C4-2B (cell line): ENCODE measurements at regions not wholly inside any gene's neighbourhood (a gene's known extent, or its start where the extent isn't known, plus 50 kb on each side); places are given as distances from the start of the nearest gene placed in this dataset.

Experiments used
- H3K27ac ChIP-seq: fragments of 450-650 bp; 2 replicates; pipeline ENCODE4 v1.5.1; 2017
- ZFX ChIP-seq: fragments of 450-650 bp; IDR thresholded peaks from 2 replicates; pipeline ENCODE4 v1.6.1; 2017
- TF ChIP-seq, protein P1 (sequence below): fragments of 450-650 bp; conservative IDR thresholded peaks from 2 replicates; pipeline ENCODE4 v1.5.1; 2017; ENCODE audit warnings: mild to moderate bottlenecking

DNA sequence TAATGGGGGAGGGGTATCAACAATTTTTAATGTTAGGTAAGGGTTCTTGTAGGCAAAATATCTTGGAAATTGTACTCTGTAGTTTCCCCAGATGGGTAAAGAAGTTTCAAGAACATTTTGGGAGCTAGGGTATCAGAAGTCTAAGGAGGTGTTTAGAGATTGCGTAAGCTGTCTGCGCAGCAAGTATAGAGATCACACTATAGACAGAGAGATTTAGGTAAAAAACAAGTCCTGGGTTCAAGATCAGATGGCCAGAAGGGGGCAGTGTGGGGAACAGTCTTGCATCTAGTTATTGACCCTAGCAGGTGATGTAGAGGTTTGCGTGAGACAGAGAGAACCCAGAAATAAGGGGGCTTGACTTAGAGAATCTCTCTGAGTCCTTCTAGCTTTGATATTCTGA is 80.8 kb downstream of the S1PR1 start:
- TF ChIP-seq, protein P1, sequence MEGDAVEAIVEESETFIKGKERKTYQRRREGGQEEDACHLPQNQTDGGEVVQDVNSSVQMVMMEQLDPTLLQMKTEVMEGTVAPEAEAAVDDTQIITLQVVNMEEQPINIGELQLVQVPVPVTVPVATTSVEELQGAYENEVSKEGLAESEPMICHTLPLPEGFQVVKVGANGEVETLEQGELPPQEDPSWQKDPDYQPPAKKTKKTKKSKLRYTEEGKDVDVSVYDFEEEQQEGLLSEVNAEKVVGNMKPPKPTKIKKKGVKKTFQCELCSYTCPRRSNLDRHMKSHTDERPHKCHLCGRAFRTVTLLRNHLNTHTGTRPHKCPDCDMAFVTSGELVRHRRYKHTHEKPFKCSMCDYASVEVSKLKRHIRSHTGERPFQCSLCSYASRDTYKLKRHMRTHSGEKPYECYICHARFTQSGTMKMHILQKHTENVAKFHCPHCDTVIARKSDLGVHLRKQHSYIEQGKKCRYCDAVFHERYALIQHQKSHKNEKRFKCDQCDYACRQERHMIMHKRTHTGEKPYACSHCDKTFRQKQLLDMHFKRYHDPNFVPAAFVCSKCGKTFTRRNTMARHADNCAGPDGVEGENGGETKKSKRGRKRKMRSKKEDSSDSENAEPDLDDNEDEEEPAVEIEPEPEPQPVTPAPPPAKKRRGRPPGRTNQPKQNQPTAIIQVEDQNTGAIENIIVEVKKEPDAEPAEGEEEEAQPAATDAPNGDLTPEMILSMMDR: peak; percentile 17; the same call in 1 of the 2 replicates
- TF ChIP-seq ZFX: no peak
- H3K27ac ChIP-seq: no peak overlapping the region

DNA sequence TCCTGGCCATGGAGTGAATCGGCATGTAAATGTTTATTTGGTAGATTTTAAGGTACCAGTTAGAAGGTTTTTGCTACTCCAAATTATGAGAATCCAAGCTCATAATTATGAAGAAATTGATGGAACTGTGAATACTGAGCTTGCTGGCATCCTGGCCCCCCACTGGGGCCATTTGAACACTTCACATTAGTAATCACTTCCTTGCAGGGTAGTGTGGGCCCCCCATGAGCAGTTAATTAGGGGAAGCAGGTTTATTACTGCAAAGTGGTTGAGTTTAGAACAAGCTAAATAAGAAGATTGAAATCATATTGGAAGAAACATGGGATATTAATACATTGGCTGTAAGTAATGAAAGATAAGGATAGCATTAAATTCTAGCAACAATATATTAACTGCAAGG is 86.7 kb downstream of the S1PR1 start:
- H3K27ac ChIP-seq: no peak overlapping the region

DNA sequence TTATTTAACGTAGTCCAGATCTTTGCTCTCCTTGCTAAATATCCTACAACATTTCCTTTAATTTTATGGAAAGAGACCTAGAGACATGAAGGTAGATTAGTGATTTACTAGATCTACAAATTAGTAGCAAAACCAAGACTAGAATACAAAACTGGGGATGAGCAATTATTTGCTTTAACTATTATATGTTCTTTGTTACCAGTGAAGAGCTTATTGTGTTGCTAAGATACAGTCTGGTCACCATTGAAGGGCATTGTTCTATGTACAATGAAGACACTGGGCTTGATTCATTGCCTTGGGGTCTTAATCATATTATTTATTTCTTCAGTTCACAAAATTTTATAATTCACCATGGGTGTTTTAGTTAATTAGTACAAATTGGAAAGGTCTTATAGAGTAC is 88.3 kb downstream of the S1PR1 start:
- H3K27ac ChIP-seq: no peak overlapping the region
- TF ChIP-seq, protein P1: no peak
- no peak for TF ChIP-seq ZFX

More for the DNA sequence above, 86.7 kb downstream of the S1PR1 start:
- no peak for TF ChIP-seq ZFX

- TF ChIP-seq, protein P1: no peak
- no peak for TF ChIP-seq ZFX
- no peak overlapping the region for H3K27ac ChIP-seq
Measured at GRCh38 chr1:101330427-101331130, 93.8 kb downstream of the S1PR1 start.

DNA sequence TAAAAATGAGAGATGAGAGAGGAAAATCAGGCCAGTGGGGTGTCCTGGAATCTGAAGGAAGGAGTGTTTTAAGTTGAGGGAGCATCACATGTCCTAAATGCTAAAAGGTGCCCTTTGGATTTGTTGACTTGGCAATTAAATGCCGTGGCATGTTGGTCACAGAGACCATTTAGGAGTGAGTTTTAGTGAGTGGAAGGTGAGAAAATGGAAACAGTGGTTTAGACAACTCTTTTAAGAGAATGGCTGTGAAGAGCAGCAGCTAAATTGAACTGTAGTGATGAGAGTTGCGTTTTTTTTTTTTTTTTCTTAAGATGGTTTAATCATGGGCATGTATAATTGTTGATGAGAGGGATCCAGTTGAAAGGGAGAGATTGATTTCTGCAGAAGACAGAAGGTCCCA is 95.0 kb downstream of the S1PR1 start:
- H3K27ac ChIP-seq: no peak overlapping the region
- TF ChIP-seq ZFX: no peak
- TF ChIP-seq, protein P1: no peak

GRCh38 chr1:101332633-101333032 is 95.8 kb downstream of the S1PR1 start:
- no peak for TF ChIP-seq ZFX
- TF ChIP-seq, protein P1: no peak
- H3K27ac ChIP-seq: no peak overlapping the region

GRCh38 chr1:101333186-101333585 is 96.4 kb downstream of the S1PR1 start:
- TF ChIP-seq, protein P1: no peak
- TF ChIP-seq ZFX: no peak
- H3K27ac ChIP-seq: no peak overlapping the region

DNA sequence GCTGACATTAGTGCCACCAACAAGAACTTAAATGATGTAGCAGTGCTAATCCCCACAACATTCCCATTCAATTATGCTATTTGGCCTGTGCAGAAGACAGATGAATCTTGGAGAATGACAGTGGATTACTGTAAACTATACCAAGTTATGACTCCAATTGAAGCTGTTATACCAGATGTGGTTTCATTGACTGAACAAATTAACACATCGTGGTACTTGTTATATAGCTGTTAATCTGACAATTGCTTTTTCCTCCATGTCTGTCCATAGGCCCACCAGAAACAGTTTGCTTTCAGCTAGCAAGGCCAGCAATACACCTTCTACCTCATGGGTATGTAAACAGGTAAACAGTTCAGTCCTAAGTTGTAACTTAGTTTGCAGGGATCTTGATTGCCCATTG is 101.1 kb downstream of the S1PR1 start:
- TF ChIP-seq ZFX: no peak
- TF ChIP-seq, protein P1: no peak

More for the DNA sequence above, 101.1 kb downstream of the S1PR1 start:
- H3K27ac ChIP-seq: no peak overlapping the region
